GM04503 (cell line): ENCODE measurements at regions not wholly inside any gene's neighbourhood (a gene's known extent, or its start where the extent isn't known, plus 50 kb on each side); places are given as distances from the start of the nearest gene placed in this dataset.
A peak's percentile ranks its signal among the peaks of the same experiment; 100 is the strongest.

ENCODE experiments used
- DNase-seq: peaks from one replicate; pipeline ENCODE4 v3.0.0-alpha.2; 2012; ENCODE audit warnings: low read depth

DNA sequence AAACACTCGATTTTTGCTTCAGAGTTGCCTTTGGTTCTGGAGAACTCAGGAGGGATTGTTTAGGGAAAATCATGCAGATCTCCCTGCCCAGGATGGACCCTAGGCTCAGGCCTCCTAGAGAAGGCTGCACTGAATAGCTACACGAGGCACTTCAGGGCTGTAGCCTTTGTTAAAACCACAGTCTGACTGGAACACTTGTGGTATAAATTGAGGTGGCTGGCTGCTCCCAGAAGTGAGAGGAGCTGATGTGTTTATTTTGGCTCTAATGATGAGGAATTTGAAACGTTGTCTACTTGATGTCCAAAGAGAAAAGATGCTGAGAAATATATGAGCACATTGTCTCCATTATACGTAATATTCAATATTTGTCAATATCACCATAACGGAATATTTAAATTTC lies 762.1 kb upstream of the ARGLU1 start:
- DNase-seq, result no peak

DNA sequence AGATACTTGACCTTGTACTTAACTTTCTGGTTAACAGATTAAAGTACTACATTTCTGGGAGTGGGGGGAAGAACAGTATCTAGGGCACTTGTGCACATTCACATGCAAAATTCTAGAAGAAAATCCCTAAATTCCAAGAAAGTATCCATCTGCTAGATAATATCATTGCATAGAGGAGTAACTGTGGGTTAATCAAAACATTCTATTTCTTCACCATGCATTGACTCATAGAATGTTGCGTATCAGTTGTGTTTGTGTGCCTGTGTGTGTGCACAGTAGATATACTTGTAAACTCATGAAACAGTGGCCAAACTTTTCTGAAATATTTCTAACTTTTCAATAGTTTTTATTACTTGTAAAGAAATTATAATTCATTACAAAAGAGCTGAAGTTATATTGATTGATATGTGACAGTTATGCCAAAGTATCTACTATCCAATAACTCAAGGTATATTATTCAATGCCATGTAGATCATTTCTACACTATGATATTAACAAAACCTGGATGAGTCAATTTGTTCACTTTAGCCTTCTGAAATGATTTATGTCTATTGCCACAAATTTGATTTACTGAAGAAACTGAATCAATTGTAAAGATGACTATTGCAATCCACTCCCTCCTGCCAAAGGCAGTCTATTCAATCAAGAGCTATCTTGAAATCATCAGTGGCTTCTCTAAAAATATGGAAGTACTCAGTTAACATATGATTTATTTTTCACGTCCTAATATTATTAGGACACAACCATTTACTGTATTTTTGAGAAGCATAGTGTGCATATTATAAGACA lies 756.7 kb upstream of the ARGLU1 start:
- DNase-seq, result no peak

GRCh38 chr13:107322228-107322627 lies 754.3 kb upstream of the ARGLU1 start:
- no peak for DNase-seq

DNA sequence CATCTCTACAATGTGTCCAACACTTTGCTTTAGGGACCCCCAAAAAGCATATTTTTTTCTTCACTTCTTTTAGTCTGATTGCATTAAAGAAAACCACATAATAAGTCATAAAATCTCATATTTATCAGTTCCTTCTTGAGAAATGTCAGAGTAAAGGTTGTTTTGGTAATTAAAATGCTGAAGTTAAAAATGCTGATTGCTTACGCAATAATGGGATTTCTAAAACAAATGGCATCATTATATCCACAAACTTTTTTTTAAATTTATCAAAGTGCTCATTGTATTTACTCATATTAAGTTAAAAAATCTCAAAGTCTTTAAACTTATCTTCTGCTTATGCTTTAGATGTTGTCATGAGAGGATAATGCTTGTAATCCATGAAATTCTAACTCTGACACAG lies 737.2 kb upstream of the ARGLU1 start:
- no peak for DNase-seq

- DNase-seq, result no peak
Observed at GRCh38 chr13:107301724-107302374, 733.9 kb upstream of the ARGLU1 start.

GRCh38 chr13:107299717-107300116 lies 731.8 kb upstream of the ARGLU1 start:
- no peak for DNase-seq

- no peak for DNase-seq
Observed at GRCh38 chr13:107296804-107297203, 728.9 kb upstream of the ARGLU1 start.

- no peak for DNase-seq
Observed at GRCh38 chr13:107295416-107296140, 727.6 kb upstream of the ARGLU1 start.

- DNase-seq, result no peak
Observed at GRCh38 chr13:107293924-107294323, 726.0 kb upstream of the ARGLU1 start.

- no peak for DNase-seq
Observed at GRCh38 chr13:107291875-107292274, 723.9 kb upstream of the ARGLU1 start.

DNA sequence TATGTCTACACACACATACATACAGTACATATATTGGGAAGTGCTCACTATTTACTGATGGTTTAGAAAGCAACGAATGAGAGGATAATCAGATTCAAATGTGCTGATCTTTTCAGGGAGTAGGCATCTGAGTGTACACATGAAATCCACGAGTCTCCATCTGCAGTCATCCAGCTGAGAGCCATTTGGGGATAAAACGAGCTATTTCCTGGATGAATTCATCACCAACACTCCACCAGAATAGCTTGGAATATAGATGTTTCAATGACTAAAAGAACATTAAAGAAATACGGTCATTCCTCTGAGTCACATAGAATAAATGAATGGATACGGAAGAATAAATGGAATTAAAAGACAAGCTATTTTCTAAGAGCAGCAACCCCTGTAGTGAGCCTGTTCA lies 721.6 kb upstream of the ARGLU1 start:
- DNase-seq, result peak; percentile 21

GRCh38 chr13:107284173-107284572 lies 716.2 kb upstream of the ARGLU1 start:
- no peak for DNase-seq

DNA sequence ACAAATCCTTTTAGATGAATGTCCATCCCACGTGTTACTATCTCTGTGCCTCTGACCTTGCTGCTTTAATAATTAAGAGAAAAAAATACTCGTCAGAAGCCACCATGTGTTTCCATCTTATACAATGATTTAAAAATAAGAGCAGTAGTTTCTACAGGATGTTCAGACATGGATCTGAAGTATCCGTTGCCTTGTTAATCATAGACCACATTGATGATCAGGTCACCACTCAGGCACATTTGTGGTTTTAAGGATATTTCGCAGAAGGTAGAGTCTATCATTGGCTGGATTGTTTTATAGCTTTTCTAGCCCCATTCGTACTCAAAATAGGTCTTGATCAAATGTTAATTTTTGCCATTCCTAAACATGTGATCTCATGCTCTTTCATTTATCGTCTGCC lies 710.0 kb upstream of the ARGLU1 start:
- DNase-seq, result no peak

GRCh38 chr13:107276936-107277335 lies 709.0 kb upstream of the ARGLU1 start:
- no peak for DNase-seq

GRCh38 chr13:107275945-107276614 lies 708.1 kb upstream of the ARGLU1 start:
- no peak for DNase-seq

- no peak for DNase-seq
Observed at GRCh38 chr13:107275312-107275711, 707.4 kb upstream of the ARGLU1 start.

GRCh38 chr13:107271227-107271626 lies 703.3 kb upstream of the ARGLU1 start:
- no peak for DNase-seq

DNA sequence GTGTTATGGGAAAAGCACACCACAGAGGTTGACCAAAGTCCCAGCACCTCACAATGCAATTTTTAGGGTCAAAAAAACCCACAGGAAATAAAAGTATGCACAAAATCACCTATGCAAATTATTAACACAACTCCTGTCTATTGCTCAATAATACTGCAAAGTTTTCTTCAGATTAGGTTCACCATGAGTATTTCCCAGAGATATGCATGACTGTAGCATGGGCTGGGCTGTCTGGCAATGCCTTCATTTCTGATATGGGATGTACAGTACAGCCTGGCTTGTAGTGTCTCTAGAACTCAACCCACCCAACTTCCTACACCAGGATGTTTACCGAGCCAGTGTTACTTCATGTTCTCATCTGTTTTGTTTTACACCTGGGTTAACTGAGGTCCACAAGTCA lies 698.7 kb upstream of the ARGLU1 start:
- DNase-seq, result no peak

DNA sequence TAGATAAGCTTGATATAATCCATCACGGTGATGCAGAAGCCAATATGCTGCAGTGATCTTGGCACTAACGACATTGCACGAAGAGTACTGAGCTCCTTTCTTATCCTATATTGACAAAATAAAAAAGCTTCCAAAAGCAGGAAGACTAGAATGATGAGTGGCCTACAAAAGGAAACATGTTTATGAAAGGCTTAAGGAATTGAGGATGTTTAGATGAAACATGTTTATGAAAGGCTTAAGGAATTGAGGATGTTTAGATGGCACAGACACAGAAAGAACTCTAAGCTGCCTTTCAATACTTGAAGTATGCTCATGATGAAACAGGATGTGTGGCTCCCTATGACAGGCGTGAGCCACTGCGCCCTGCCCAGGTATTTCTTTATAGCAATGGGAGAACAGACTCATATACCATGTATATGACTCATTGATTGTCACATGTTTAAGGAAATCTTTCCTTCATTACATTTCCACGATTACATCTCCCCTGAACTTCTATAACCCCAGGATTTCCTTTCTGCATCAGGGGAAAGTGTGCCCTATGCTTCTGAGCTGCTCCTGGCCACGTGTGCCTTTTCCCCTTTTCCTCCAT lies 690.8 kb upstream of the ARGLU1 start:
- DNase-seq, result no peak

DNA sequence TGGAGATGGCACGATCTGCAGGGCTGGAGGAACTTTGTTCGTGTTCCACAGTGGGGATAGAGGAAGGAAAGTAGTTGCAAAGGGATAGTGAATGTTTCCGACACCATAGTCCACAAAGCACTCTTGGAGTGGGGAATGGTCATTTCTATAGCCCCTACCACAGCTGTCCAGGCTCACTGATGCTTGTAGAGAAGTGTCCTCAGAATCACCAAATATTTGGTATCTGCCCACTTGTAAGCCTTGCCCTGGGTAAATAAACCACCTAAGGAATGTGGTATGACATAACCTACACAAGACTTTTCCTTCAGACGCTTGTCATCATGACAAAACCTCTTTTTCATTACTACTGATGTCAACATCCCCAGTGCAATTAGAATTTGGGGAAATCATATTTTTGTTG lies 686.5 kb upstream of the ARGLU1 start:
- no peak for DNase-seq

GRCh38 chr13:107252428-107252827 lies 684.5 kb upstream of the ARGLU1 start:
- DNase-seq, result no peak

DNA sequence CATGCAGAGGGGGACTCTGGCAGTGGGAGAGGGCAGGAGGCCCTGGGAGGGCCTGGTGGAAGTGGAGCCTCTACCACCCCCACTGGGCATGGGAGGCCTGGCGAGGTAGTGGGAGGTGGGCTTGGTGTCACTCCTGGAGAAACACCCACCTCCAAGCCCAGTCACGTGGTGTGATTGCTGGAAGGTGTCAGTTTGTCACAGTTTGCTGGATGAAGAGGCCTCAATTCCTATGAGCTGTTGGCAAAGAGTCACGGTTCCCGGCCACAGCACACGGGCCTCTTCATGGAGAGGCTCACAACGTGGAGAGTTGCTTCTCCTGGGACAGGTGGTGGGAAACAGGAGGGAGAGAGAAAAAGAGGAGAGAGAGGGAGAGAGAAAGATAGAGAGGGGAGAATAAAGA lies 684.1 kb upstream of the ARGLU1 start:
- DNase-seq, result no peak
